ENCODE measurements at regions not wholly inside any gene's neighbourhood (a gene's known extent, or its start where the extent isn't known, plus 50 kb on each side); places are given as distances from the start of the nearest gene placed in this dataset.

DNA sequence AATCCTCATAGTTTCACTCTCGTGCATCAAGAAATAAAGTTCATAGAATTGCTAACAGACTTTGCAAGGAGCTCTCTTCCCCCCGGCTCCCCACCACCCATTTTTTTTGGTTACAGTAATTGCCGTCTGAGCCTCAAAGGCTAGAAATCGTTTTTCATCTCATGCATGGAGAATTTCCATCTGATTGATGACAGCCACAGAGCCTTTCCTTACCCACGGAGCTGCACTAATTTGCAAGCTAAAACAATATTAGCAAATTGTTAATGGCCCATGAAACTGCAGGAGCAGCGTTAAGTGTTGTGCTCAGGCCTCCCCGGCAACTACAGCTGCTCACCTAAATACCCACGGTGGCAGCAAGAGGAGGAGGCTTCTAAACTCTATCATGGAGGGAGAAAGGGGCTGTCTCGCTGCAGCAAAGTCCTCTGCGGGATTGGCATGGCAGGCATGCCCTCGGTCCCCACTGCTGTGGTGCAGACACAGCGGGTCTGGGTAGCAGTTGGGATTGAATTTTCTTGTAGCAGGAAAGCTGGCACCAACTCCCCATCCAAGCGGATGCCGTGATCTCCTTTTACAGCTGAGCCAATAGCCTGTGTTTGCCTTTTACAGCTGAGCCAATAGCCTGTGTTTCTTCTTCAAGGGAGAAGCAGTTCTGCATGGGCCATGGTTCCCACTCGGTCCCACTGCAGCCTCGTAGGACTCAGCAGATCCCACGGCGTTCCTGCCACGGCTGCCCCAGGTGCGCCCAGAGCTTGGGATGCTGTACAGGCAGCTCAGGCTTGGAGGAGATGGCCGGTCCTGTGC lies 412.3 kb downstream of the BRD1 start:
- no peak for TF ChIP-seq EZH2phosphoT487 (IDR thresholded peaks at IDR 0.05; ENCODE audit: insufficient read depth, low read depth)
- TF ChIP-seq EZH2 (IDR thresholded peaks at IDR 0.05; ENCODE audit: insufficient read depth, poor library complexity, severe bottlenecking), result no peak
